Right lobe of liver (tissue), 4 donors: ENCODE measurements at regions not wholly inside any gene's neighbourhood (a gene's known extent, or its start where the extent isn't known, plus 50 kb on each side); places are given as distances from the start of the nearest gene placed in this dataset.

Experiments used
- CTCF ChIP-seq, 4 donors: fragments of 200-600 bp in 3 of 4; fragments of 450-650 bp in 1 of 4; IDR thresholded peaks; one replicate each; pipeline versions ENCODE4 v1.5.1 to v1.8.0; 2016 to 2022; ENCODE audit warnings: antibody characterized with exemption in 4 of 4, mild to moderate bottlenecking in 2 of 4
- POLR2A ChIP-seq: fragments of 450-650 bp; IDR thresholded peaks from one replicate; pipeline ENCODE4 v1.6.1; 2017; ENCODE audit warnings: antibody characterized with exemption, mild to moderate bottlenecking
- donor health status: DM: no; HTN: no; CAD: no.
- donor health status: DM: no; HTN: no; CAD: no.
- donor health status: DM: no; HTN: yes; CAD: no.

DNA sequence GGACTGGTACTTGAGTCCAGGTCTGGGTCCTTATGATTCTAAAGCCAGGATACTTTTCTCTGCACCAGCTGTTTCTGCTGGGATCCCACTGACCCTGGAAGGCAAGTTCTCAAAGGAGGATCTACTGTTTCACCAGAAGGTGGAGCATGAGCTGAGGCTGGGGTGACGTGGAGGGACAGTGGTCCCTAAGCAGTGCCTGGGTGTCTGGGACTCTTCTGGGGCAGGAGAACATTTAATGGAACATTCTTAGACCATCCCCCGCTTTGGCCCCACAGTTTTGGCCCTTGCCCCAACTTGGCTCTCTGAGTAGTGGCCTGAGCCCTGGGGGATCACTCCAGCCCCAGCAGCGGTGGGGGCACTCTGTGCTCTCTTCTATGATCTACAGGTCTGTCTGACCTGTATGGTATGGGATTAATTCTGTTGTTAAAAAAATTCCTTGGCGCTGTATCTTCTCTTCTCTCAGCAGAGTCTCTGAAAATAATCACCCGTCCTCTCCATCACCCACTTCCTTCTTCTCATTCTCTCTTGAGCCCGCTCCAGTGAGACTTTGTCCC lies 60.3 kb upstream of the CSF3R start:
- TF ChIP-seq CTCF (IDR thresholded peaks at IDR 0.05) (peak in 1 of 4 donors; percentile 10), POLR2A (no peak)
